ENCODE measurements at regions not wholly inside any gene's neighbourhood (a gene's known extent, or its start where the extent isn't known, plus 50 kb on each side); places are given as distances from the start of the nearest gene placed in this dataset.

GRCh38 chr9:16921855-16922254, 51.4 kb upstream of the BNC2 start:
- TF ChIP-seq EZH2 (IDR thresholded peaks at IDR 0.05; ENCODE audit: low read depth, low read length, severe bottlenecking): no peak
- TF ChIP-seq CTCF (IDR thresholded peaks at IDR 0.05; ENCODE audit: control extremely low read depth in 1 of 3, insufficient read depth in 1 of 3, low read depth in 1 of 3, low read length in 3 of 3): no peak; a peak in 1 of 4 replicates
- peak; percentile 54; the same call in 1 of the 2 replicates for TF ChIP-seq JUND (IDR thresholded peaks at IDR 0.05; ENCODE audit: low read length)
- TF ChIP-seq ATF3 (IDR thresholded peaks at IDR 0.05; ENCODE audit: insufficient read depth, low read depth, low read length): no peak
- no peak for TF ChIP-seq BRCA1 (IDR thresholded peaks at IDR 0.05; ENCODE audit: low read depth, low read length)
- no peak for TF ChIP-seq TBP (IDR thresholded peaks at IDR 0.05; ENCODE audit: low read depth, low read length)
- no peak for TF ChIP-seq ZNF274 (IDR thresholded peaks at IDR 0.05; ENCODE audit: borderline replicate concordance, extremely low read depth, low read length)
- no peak for TF ChIP-seq TEAD4 (IDR thresholded peaks at IDR 0.05; ENCODE audit: low read depth, low read length)

Measured in H1 (cell line).